ENCODE measurements at regions not wholly inside any gene's neighbourhood (a gene's known extent, or its start where the extent isn't known, plus 50 kb on each side); places are given as distances from the start of the nearest gene placed in this dataset.

DNA sequence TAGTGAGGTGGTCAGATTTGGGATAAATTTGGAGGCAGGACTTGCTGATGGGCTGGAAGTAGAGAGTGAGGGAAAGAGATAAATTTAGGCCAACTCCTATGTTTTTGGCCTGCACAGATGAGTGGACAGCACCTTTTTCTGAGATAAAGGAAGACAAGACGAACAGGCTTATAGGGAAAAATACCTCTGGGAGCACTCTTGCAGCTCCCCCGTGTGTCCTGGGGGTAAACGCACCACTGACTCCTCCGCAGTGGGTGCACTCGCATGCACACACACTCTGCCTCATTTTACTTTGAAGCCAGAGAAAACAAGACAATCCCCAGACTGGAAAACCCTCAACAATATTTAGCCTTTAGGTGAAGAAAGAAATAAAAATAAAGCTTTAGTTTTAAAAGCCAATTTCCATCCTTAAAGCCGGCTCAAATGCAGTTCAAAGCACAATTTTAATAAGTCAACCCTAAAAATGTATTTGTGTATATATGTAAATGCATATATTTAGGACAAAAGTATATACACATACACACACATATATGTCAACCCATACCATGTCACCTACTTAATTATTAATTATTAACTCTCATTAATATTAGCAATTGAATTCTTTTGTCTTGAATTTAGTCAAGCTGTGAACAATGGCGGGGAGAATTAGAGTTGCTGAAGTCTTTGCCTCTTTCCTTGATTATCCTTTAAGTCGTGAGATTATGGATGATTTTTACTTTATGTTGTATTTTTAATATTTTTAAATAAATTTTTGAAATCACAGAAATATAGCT, 341.8 kb downstream of the ZNF326 start:
- H3K4me3 Mint-ChIP-seq = no peak overlapping the region

DNA sequence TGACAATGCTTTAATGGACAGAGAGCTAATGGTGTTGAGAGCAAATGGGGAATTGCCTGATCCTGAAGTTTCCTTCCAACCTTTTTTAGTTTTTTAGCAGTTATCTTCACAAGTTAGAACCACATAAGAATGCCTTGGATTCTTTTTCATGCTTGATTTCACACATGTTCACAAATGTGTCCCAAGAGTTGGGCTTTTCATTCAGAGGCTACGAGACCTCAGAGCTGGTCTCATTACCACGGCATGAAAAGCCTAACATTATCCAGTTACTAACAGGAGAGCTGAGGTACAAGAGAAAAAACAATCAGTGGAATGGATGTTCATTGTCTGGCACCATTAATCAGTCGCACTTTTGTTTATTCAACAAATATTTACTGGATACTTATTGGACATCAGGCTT, 340.6 kb downstream of the ZNF326 start:
- Histone ChIP-seq H3K27me3 (ENCODE audit: control insufficient read depth, insufficient read depth, low read length, poor library complexity, severe bottlenecking) (no peaks in the 10 kb centered on the region), H3K4me3 (ENCODE audit: low read length) (no peak overlapping the region), H3K36me3 (ENCODE audit: control insufficient read depth, insufficient read depth, low read length) (no peaks in the 10 kb centered on the region), H3K4me1 (ENCODE audit: control insufficient read depth, insufficient read depth, low read length) (no peaks in the 10 kb centered on the region), H3K9me3 (ENCODE audit: control insufficient read depth, low read length) (no peaks in the 10 kb centered on the region), H3K9ac (ENCODE audit: extremely low read depth, low read length, poor library complexity, severe bottlenecking) (no peak overlapping the region), H3K27ac (ENCODE audit: low read depth, low read length) (no peak overlapping the region)
- WGBS, 2 experiments (ENCODE audit: insufficient coverage in 1 of 2, insufficient read length in 1 of 2) = 64 to 91% methylated on average over 3 of the region's 3 CpGs
- Mint-ChIP-seq H3K4me1 (peaks cover 15% of the 10 kb centered on the region), H3K36me3 (ENCODE audit: low read depth) (no peaks in the 10 kb centered on the region), H3K27ac (no peak overlapping the region), H3K4me3 (no peak overlapping the region), H3K9me3 (no peaks in the 10 kb centered on the region), H3K27me3 (ENCODE audit: insufficient read depth) (no peaks in the 10 kb centered on the region)
- DNase-seq = no peak
- TF ChIP-seq, protein P1, sequence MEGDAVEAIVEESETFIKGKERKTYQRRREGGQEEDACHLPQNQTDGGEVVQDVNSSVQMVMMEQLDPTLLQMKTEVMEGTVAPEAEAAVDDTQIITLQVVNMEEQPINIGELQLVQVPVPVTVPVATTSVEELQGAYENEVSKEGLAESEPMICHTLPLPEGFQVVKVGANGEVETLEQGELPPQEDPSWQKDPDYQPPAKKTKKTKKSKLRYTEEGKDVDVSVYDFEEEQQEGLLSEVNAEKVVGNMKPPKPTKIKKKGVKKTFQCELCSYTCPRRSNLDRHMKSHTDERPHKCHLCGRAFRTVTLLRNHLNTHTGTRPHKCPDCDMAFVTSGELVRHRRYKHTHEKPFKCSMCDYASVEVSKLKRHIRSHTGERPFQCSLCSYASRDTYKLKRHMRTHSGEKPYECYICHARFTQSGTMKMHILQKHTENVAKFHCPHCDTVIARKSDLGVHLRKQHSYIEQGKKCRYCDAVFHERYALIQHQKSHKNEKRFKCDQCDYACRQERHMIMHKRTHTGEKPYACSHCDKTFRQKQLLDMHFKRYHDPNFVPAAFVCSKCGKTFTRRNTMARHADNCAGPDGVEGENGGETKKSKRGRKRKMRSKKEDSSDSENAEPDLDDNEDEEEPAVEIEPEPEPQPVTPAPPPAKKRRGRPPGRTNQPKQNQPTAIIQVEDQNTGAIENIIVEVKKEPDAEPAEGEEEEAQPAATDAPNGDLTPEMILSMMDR (conservative IDR thresholded peaks at IDR 0.05) = no peak

More for the DNA sequence above, 341.8 kb downstream of the ZNF326 start:
- 87 to 90% methylated on average over 3 to 6 of the region's 8 CpGs for WGBS, 2 experiments (ENCODE audit: insufficient coverage in 1 of 2, insufficient read length in 1 of 2)
- Mint-ChIP-seq H3K4me1 (peaks cover 15% of the 10 kb centered on the region), H3K27me3 (ENCODE audit: insufficient read depth) (no peaks in the 10 kb centered on the region), H3K9me3 (no peaks in the 10 kb centered on the region), H3K36me3 (ENCODE audit: low read depth) (no peaks in the 10 kb centered on the region), H3K27ac (no peak overlapping the region)
- no peak overlapping the region for H3K9ac ChIP-seq (ENCODE audit: extremely low read depth, low read length, poor library complexity, severe bottlenecking)
- no peak overlapping the region for H3K4me3 ChIP-seq (ENCODE audit: low read length)
- no peaks in the 10 kb centered on the region for H3K4me1 ChIP-seq (ENCODE audit: control insufficient read depth, insufficient read depth, low read length)
- no peaks in the 10 kb centered on the region for H3K36me3 ChIP-seq (ENCODE audit: control insufficient read depth, insufficient read depth, low read length)
- H3K27ac ChIP-seq (ENCODE audit: low read depth, low read length) = no peak overlapping the region
- TF ChIP-seq, protein P1 (conservative IDR thresholded peaks at IDR 0.05) = peak; percentile 27
- no peaks in the 10 kb centered on the region for H3K9me3 ChIP-seq (ENCODE audit: control insufficient read depth, low read length)
- no peaks in the 10 kb centered on the region for H3K27me3 ChIP-seq (ENCODE audit: control insufficient read depth, insufficient read depth, low read length, poor library complexity, severe bottlenecking)
- no peak for DNase-seq

DNA sequence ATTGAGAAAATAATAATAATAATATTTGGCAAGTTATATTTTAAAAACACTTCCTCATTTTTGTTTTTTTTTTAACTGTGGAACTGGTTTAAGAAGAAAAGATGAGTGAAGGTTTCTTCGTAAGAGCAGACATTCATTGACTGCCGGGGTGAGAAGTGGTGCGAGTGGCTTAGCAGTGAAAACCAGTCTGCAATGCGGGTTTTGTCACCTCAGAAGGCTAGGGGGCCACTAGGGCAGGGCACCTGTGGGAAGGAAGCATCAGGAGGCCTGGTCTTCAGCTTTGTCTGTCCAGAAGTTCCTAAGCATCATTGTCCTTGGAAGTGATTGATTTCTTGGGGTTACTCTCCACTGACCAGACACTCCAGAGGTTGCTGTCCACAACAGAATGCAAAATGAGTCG, 339.2 kb downstream of the ZNF326 start:
- Histone ChIP-seq H3K36me3 (ENCODE audit: control insufficient read depth, insufficient read depth, low read length) (no peaks in the 10 kb centered on the region), H3K9ac (ENCODE audit: extremely low read depth, low read length, poor library complexity, severe bottlenecking) (no peak overlapping the region), H3K27ac (ENCODE audit: low read depth, low read length) (no peak overlapping the region), H3K4me1 (ENCODE audit: control insufficient read depth, insufficient read depth, low read length) (no peaks in the 10 kb centered on the region), H3K9me3 (ENCODE audit: control insufficient read depth, low read length) (no peaks in the 10 kb centered on the region), H3K4me3 (ENCODE audit: low read length) (no peak overlapping the region), H3K27me3 (ENCODE audit: control insufficient read depth, insufficient read depth, low read length, poor library complexity, severe bottlenecking) (no peaks in the 10 kb centered on the region)
- peaks cover 15% of the 10 kb centered on the region for H3K4me1 Mint-ChIP-seq
- no peaks in the 10 kb centered on the region for H3K27me3 Mint-ChIP-seq (ENCODE audit: insufficient read depth)
- H3K4me3 Mint-ChIP-seq = no peak overlapping the region
- H3K9me3 Mint-ChIP-seq = no peaks in the 10 kb centered on the region
- peak; percentile 65 for DNase-seq
- TF ChIP-seq, protein P1 (conservative IDR thresholded peaks at IDR 0.05) = no peak
- H3K36me3 Mint-ChIP-seq (ENCODE audit: low read depth) = no peaks in the 10 kb centered on the region
- WGBS, 2 experiments (ENCODE audit: insufficient coverage in 1 of 2, insufficient read length in 1 of 2) = 71 to 78% methylated on average over 1 to 5 of the region's 5 CpGs
- no peak overlapping the region for H3K27ac Mint-ChIP-seq

Data from endodermal cell (in vitro differentiated cells).